Lower lobe of right lung (tissue), 2 donors: ENCODE measurements at regions not wholly inside any gene's neighbourhood (a gene's known extent, or its start where the extent isn't known, plus 50 kb on each side); places are given as distances from the start of the nearest gene placed in this dataset.

Experiments used
- ATAC-seq, 2 donors: fragments of 200-7000 bp; cut with Tn5 transposase; one replicate each; pipeline ENCODE4 v1.9.1; 2020 to 2022; ENCODE audit warnings: mild to moderate bottlenecking in 2 of 2, moderate library complexity in 2 of 2
- DNase-seq: peaks from one replicate; pipeline ENCODE4 v3.0.0-alpha.2; 2020
- H3K27ac ChIP-seq: fragments of 200-600 bp; one replicate; pipeline ENCODE4 v1.8.0; 2022
- H3K27me3 ChIP-seq: fragments of 200-600 bp; one replicate; pipeline ENCODE4 v1.8.0; 2022; ENCODE audit warnings: low read depth
- H3K36me3 ChIP-seq: fragments of 200-600 bp; one replicate; pipeline ENCODE4 v1.8.0; 2022; ENCODE audit warnings: mild to moderate bottlenecking
- H3K4me1 ChIP-seq: fragments of 200-600 bp; one replicate; pipeline ENCODE4 v1.8.0; 2022
- H3K4me3 ChIP-seq: fragments of 200-600 bp; one replicate; pipeline ENCODE4 v1.8.0; 2022; ENCODE audit warnings: mild to moderate bottlenecking
- H3K9me3 ChIP-seq: fragments of 200-600 bp; one replicate; pipeline ENCODE4 v1.8.0; 2022
- intact Hi-C: fragments of 100-400 bp; cut with DNase I; formaldehyde crosslinking; loops from one replicate; pipeline ENCODE4 v1.11.0; 2022
- TF ChIP-seq, protein P1 (sequence below): fragments of 200-600 bp; IDR thresholded peaks from one replicate; pipeline ENCODE4 v1.8.0; 2022; ENCODE audit warnings: antibody characterized with exemption, mild to moderate bottlenecking
- donor health status: DM: no; HTN: yes; CAD: no; lungs with severe emphysema.

DNA sequence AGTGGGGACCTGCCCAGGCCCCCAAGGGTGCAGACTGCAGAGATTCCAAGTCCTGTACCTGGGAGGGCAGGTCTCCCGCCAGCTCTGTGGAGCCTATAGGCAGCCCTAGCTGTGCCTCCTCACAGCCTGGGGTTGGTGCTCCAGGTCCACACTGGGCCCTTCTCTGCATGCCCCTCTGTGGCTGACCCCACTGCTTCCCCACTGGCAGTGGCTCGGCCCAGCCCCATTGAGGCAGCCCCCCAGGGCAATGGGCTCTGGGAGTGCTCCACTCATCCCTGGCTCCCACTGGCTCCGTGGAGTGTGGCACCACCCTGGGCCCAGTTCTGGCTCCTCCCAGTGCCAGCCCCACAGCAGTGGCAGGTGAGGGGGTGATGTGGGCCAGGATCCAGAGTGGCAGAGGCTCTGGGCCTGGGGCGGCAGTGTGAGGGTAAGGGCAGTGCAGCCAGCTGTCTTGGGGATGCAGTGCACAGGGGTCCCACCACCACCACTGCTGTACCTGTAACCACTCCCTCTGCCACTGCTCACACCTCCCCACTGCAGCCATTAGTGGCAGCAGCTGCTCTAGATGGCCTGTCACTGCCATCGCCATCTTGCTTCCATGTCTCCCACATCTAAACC is 312.2 kb downstream of the GPM6A start:
- no peak overlapping the region for H3K27ac ChIP-seq
- H3K4me1 ChIP-seq = no peaks in the 10 kb centered on the region
- no peak overlapping the region for H3K4me3 ChIP-seq
- no peaks in the 10 kb centered on the region for H3K9me3 ChIP-seq
- ATAC-seq = peak; percentile 12 to 29
- TF ChIP-seq, protein P1, sequence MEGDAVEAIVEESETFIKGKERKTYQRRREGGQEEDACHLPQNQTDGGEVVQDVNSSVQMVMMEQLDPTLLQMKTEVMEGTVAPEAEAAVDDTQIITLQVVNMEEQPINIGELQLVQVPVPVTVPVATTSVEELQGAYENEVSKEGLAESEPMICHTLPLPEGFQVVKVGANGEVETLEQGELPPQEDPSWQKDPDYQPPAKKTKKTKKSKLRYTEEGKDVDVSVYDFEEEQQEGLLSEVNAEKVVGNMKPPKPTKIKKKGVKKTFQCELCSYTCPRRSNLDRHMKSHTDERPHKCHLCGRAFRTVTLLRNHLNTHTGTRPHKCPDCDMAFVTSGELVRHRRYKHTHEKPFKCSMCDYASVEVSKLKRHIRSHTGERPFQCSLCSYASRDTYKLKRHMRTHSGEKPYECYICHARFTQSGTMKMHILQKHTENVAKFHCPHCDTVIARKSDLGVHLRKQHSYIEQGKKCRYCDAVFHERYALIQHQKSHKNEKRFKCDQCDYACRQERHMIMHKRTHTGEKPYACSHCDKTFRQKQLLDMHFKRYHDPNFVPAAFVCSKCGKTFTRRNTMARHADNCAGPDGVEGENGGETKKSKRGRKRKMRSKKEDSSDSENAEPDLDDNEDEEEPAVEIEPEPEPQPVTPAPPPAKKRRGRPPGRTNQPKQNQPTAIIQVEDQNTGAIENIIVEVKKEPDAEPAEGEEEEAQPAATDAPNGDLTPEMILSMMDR = no peak
- no peak for DNase-seq
- intact Hi-C loops = no loop called here
- H3K27me3 ChIP-seq = no peaks in the 10 kb centered on the region
- H3K36me3 ChIP-seq = no peaks in the 10 kb centered on the region

DNA sequence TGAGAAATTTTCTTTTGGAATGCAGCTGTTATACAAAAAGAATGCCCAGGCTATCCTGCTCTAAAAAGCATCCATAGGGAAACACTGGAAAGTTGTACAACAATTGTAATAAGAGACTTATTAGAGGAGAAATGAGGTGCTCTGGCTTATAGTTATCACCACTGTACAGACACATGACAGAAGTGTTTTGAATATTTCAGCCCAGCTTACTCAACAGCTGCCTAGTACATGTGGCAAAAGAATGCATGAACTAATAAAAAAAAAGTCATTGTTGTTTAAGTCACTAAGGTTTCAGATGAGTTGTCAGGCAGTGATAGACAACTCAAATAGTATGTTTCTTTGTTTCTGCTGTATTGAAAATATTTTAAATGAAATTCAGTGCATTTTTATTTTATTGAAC is 307.7 kb downstream of the GPM6A start:
- H3K9me3 ChIP-seq = no peaks in the 10 kb centered on the region
- no peaks in the 10 kb centered on the region for H3K4me1 ChIP-seq
- TF ChIP-seq, protein P1 = no peak
- intact Hi-C loops = no loop called here
- H3K27ac ChIP-seq = no peak overlapping the region
- ATAC-seq (no peak), DNase-seq (no peak)
- no peaks in the 10 kb centered on the region for H3K27me3 ChIP-seq
- H3K36me3 ChIP-seq = no peaks in the 10 kb centered on the region
- no peak overlapping the region for H3K4me3 ChIP-seq

DNA sequence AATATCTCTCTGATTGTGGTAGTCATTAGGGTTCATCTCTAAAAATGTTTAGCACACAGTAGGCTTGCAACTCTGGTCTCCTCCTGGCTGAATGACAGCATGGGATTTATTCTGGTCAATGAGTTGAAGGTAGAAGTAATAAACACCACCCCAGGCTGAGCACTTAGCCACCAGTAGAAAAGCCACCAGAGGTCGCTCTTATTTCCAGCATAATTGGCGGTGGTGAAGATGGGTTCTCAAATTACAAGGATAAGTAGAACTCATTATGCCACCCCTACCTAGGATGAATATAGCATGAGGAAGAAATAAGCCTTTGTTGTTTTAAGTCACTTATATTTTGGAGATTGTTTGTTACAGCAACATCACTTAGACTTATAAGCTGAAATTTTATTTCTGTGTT is 302.7 kb downstream of the GPM6A start:
- Histone ChIP-seq H3K27ac (no peak overlapping the region), H3K4me3 (no peak overlapping the region), H3K9me3 (no peaks in the 10 kb centered on the region), H3K4me1 (no peaks in the 10 kb centered on the region), H3K36me3 (no peaks in the 10 kb centered on the region), H3K27me3 (no peaks in the 10 kb centered on the region)
- TF ChIP-seq, protein P1 = no peak
- DNase-seq = no peak
- ATAC-seq = no peak
- intact Hi-C loops = no loop called here

DNA sequence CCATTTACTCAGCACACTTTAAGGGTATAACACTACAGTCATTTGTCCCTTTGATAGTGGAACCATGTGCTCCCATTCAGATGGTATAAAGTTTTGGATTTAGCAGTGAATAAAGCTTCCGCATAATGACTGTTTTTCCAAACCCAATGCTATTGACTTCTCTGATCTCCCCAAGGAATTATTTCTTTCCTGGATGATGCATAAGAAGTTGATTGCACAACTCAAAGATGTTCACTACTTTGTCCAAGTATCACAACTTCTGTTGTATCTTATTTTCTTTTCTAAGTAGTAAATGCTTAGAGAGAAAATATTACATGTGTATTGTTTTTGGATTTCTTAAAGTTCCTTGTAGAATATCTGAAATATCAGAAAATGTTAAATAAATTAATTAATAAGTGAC is 300.2 kb downstream of the GPM6A start:
- no peak for ATAC-seq
- DNase-seq = no peak
- TF ChIP-seq, protein P1 = no peak
- intact Hi-C loops = no loop called here
- Histone ChIP-seq H3K4me3 (no peak overlapping the region), H3K27ac (no peak overlapping the region), H3K36me3 (no peaks in the 10 kb centered on the region), H3K4me1 (no peaks in the 10 kb centered on the region), H3K9me3 (no peaks in the 10 kb centered on the region), H3K27me3 (no peaks in the 10 kb centered on the region)

DNA sequence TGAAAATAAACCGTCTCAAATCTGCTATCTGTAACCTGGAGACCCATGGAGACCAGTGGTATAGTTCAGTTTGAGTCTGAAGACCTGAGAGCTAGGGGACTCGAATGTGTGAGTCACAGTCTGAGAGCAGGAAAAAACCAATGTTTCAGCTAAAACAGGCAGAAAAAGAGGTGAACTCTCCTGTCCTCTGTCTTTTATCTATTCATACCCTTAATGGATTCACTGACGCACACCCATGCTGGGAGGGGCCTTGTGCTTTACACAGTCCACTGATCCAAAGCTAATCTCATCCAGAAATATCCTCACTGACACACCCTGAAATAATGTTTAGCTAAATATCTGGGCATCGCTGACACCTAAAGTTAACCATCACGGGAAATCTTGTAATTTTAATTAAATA is 297.9 kb downstream of the GPM6A start:
- Histone ChIP-seq H3K36me3 (no peaks in the 10 kb centered on the region), H3K4me1 (no peaks in the 10 kb centered on the region), H3K27ac (no peak overlapping the region), H3K4me3 (no peak overlapping the region), H3K9me3 (no peaks in the 10 kb centered on the region), H3K27me3 (no peaks in the 10 kb centered on the region)
- intact Hi-C loops = no loop called here
- TF ChIP-seq, protein P1 = no peak
- no peak for DNase-seq
- ATAC-seq = no peak
